ENCODE measurements at regions not wholly inside any gene's neighbourhood (a gene's known extent, or its start where the extent isn't known, plus 50 kb on each side); places are given as distances from the start of the nearest gene placed in this dataset.

- TF ChIP-seq POLR2A (IDR thresholded peaks at IDR 0.05; ENCODE audit: low read length) (no peak), GATA1 (IDR thresholded peaks at IDR 0.05; ENCODE audit: low read depth, low read length) (no peak)
Observed at GRCh38 chr9:28158451-28158850, 585.2 kb upstream of the C9orf72 start.

All from erythroblast (primary cell).